Cardiac muscle cell (in vitro differentiated cells and primary cell): ENCODE measurements at regions not wholly inside any gene's neighbourhood (a gene's known extent, or its start where the extent isn't known, plus 50 kb on each side); places are given as distances from the start of the nearest gene placed in this dataset.

Source experiments
- DNase-seq, 2 donors: peaks; one replicate each; pipeline versions ENCODE4 v3.0.0 to v3.0.0-alpha.2; 2010 to 2017; ENCODE audit warnings: low read depth in 1 of 2, low spot score in 1 of 2
- H3K27ac ChIP-seq: fragments of 200-600 bp; sonication (generic); 2 replicates; pipeline ENCODE4 v1.5.1; 2016
- H3K27me3 ChIP-seq: fragments of 200-600 bp; sonication (generic); 2 replicates; pipeline ENCODE4 v1.6.0; 2016; ENCODE audit warnings: control low read depth
- H3K36me3 ChIP-seq: fragments of 200-600 bp; sonication (generic); 2 replicates; pipeline ENCODE4 v1.5.1; 2016; ENCODE audit warnings: control low read depth
- H3K4me1 ChIP-seq: fragments of 200-600 bp; sonication (generic); 2 replicates; pipeline ENCODE4 v1.8.1; 2017; ENCODE audit warnings: low read depth, mild to moderate bottlenecking, mixed run types
- H3K4me3 ChIP-seq: fragments of 200-600 bp; sonication (generic); 2 replicates; pipeline ENCODE4 v1.5.1; 2016; ENCODE audit warnings: mild to moderate bottlenecking
- H3K9me3 ChIP-seq: fragments of 200-600 bp; sonication (generic); 2 replicates; pipeline ENCODE4 v1.5.1; 2017; ENCODE audit warnings: low read depth, mild to moderate bottlenecking, control low read depth
- CTCF ChIP-seq: IDR thresholded peaks from 2 replicates; pipeline ENCODE4 v1.5.1; 2012; ENCODE audit warnings: low read depth, mild to moderate bottlenecking, low read length

- DNase-seq = peak in 1 of 2 donors; percentile 34
- no peak overlapping the region for H3K4me3 ChIP-seq
- H3K4me1 ChIP-seq = peaks cover 18% of the 10 kb centered on the region
- H3K27me3 ChIP-seq = no peaks in the 10 kb centered on the region
- no peak for TF ChIP-seq CTCF
- H3K9me3 ChIP-seq = no peaks in the 10 kb centered on the region
- no peak overlapping the region for H3K27ac ChIP-seq
- no peaks in the 10 kb centered on the region for H3K36me3 ChIP-seq
Measured at GRCh38 chr4:14117575-14118238, 490.2 kb upstream of the BOD1L1 start.

GRCh38 chr4:14124816-14125215, 497.3 kb upstream of the BOD1L1 start:
- Histone ChIP-seq H3K27ac (no peak overlapping the region), H3K4me1 (peaks cover 13% of the 10 kb centered on the region), H3K9me3 (no peaks in the 10 kb centered on the region), H3K4me3 (no peak overlapping the region), H3K36me3 (no peaks in the 10 kb centered on the region), H3K27me3 (no peaks in the 10 kb centered on the region)
- TF ChIP-seq CTCF = no peak
- DNase-seq = no peak

GRCh38 chr4:14125375-14126129, 498.0 kb upstream of the BOD1L1 start:
- H3K27me3 ChIP-seq = no peaks in the 10 kb centered on the region
- DNase-seq = no peak
- no peak overlapping the region for H3K4me3 ChIP-seq
- no peak for TF ChIP-seq CTCF
- no peaks in the 10 kb centered on the region for H3K9me3 ChIP-seq
- no peaks in the 10 kb centered on the region for H3K36me3 ChIP-seq
- no peak overlapping the region for H3K27ac ChIP-seq
- peaks cover 13% of the 10 kb centered on the region for H3K4me1 ChIP-seq

- DNase-seq = no peak
- no peak overlapping the region for H3K4me3 ChIP-seq
- H3K27ac ChIP-seq = no peak overlapping the region
- no peaks in the 10 kb centered on the region for H3K9me3 ChIP-seq
- no peaks in the 10 kb centered on the region for H3K4me1 ChIP-seq
- no peaks in the 10 kb centered on the region for H3K27me3 ChIP-seq
- no peaks in the 10 kb centered on the region for H3K36me3 ChIP-seq
- no peak for TF ChIP-seq CTCF
Measured at GRCh38 chr4:14130551-14130950, 503.0 kb upstream of the BOD1L1 start.

GRCh38 chr4:14131335-14131734, 503.8 kb upstream of the BOD1L1 start:
- no peaks in the 10 kb centered on the region for H3K36me3 ChIP-seq
- no peak overlapping the region for H3K4me3 ChIP-seq
- DNase-seq = no peak
- no peak for TF ChIP-seq CTCF
- no peaks in the 10 kb centered on the region for H3K4me1 ChIP-seq
- no peaks in the 10 kb centered on the region for H3K27me3 ChIP-seq
- H3K9me3 ChIP-seq = no peaks in the 10 kb centered on the region
- H3K27ac ChIP-seq = no peak overlapping the region
